Lower lobe of right lung (tissue), 2 donors: ENCODE measurements at regions not wholly inside any gene's neighbourhood (a gene's known extent, or its start where the extent isn't known, plus 50 kb on each side); places are given as distances from the start of the nearest gene placed in this dataset.
"Not testable (repeated sequence)": the region's sequence is repeated elsewhere in the genome, so short reads cannot be mapped to it uniquely, and the experiment has no call there.

ENCODE experiments used
- ATAC-seq, 2 donors: fragments of 200-7000 bp; cut with Tn5 transposase; one replicate each; pipeline ENCODE4 v1.9.1; 2020 to 2022; ENCODE audit warnings: mild to moderate bottlenecking in 2 of 2, moderate library complexity in 2 of 2
- DNase-seq: peaks from one replicate; pipeline ENCODE4 v3.0.0-alpha.2; 2020
- H3K27ac ChIP-seq: fragments of 200-600 bp; one replicate; pipeline ENCODE4 v1.8.0; 2022
- H3K27me3 ChIP-seq: fragments of 200-600 bp; one replicate; pipeline ENCODE4 v1.8.0; 2022; ENCODE audit warnings: low read depth
- H3K36me3 ChIP-seq: fragments of 200-600 bp; one replicate; pipeline ENCODE4 v1.8.0; 2022; ENCODE audit warnings: mild to moderate bottlenecking
- H3K4me1 ChIP-seq: fragments of 200-600 bp; one replicate; pipeline ENCODE4 v1.8.0; 2022
- H3K4me3 ChIP-seq: fragments of 200-600 bp; one replicate; pipeline ENCODE4 v1.8.0; 2022; ENCODE audit warnings: mild to moderate bottlenecking
- H3K9me3 ChIP-seq: fragments of 200-600 bp; one replicate; pipeline ENCODE4 v1.8.0; 2022
- CTCF ChIP-seq: fragments of 200-600 bp; IDR thresholded peaks from one replicate; pipeline ENCODE4 v1.8.0; 2022; ENCODE audit warnings: antibody characterized with exemption, mild to moderate bottlenecking
- intact Hi-C: fragments of 100-400 bp; cut with DNase I; formaldehyde crosslinking; loops from one replicate; pipeline ENCODE4 v1.11.0; 2022
- donor health status: DM: no; HTN: yes; CAD: no; lungs with severe emphysema.

DNA sequence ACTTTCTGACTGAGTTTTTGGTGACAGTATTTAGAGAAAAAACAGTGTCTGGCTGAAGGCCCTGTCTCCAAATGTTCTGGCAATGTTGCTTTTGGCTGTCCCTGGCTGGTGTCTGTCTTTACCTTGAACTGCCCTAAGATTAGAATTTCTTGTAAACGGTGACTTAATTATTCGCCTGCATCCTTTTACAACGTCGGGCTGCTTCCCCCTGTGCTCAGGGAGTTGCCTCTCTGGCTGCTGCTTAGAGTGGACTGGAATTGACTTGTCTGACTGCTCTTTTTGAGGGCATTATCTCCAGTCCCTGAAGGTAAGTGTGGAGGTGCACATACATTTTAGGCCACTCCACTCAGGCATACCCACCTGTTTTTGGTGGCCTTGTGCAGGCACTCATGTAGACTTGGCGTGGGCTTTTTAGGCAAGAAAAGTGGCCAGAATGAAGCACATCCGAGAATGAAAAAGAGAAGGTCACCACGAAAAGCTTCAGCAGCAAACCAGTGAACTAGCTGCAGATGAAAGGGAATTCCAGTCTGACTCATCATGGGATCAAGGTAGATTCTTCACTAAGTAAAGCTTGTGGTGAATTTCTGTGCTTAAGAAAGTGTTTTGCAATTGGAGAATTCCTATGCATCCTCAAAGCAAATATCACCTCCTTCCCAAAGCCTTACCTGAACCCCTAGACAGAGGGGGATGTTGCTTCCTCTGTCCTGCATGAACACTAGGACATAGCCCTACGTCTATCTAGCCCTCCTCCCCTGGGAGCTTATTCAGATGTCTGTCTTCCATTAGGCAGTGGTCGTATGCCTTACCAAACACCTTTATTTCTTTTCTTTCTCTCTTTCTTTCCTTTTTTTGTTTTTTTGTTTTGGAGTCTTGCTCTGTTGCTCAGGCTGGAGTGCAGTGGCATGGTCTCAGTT, 230.3 kb upstream of the TRIB2 start:
- no peak overlapping the region for H3K27ac ChIP-seq
- H3K4me1 ChIP-seq: peaks cover 17% of the 10 kb centered on the region
- no peak overlapping the region for H3K4me3 ChIP-seq
- H3K27me3 ChIP-seq: no peaks in the 10 kb centered on the region
- DNase-seq (no peak), ATAC-seq (no peak)
- no peaks in the 10 kb centered on the region for H3K9me3 ChIP-seq
- H3K36me3 ChIP-seq: no peaks in the 10 kb centered on the region
- intact Hi-C loops: no loop called here
- no peak for TF ChIP-seq CTCF

DNA sequence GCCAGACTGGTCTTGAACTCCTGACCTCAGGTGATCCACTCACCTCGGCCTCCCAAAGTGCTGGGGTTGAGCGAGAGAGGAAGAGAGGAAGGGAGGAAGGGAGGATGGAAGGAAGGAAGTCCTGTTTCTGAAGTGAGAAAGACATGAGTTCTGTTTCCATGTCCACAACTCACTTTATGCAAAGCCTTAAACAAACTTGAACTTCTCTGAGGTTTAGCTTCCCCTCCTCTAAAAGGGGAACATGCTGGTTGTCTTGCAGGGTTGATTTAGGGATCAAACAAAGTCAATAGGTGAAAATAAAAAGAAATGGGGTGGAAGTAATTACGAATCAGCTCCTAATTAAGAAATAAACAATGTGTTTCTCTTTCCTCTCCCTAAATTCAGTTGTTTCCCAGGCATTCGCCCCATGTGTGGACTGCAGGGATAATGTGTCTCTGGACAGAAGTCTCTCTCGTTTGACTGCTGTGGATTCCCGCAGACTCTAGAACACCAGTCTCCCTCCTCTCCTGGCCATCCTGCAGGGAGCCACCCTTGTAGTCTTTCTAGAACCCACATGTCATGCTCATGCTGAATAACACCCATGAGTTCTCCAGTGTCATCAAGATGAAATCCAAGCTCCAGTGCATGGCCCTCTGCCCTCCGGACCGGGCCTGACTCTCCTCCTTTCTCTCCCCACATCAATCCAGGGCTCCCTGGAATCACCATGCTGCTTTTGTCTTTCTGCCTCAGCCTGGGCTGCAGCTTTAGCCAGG, 229.3 kb upstream of the TRIB2 start:
- no peak for TF ChIP-seq CTCF
- no peaks in the 10 kb centered on the region for H3K36me3 ChIP-seq
- H3K27me3 ChIP-seq: no peaks in the 10 kb centered on the region
- peaks cover 17% of the 10 kb centered on the region for H3K4me1 ChIP-seq
- ATAC-seq (no peak), DNase-seq (no peak)
- intact Hi-C loops: no loop called here
- peak overlapping the region; percentile 18 for H3K27ac ChIP-seq
- no peaks in the 10 kb centered on the region for H3K9me3 ChIP-seq
- H3K4me3 ChIP-seq: no peak overlapping the region

DNA sequence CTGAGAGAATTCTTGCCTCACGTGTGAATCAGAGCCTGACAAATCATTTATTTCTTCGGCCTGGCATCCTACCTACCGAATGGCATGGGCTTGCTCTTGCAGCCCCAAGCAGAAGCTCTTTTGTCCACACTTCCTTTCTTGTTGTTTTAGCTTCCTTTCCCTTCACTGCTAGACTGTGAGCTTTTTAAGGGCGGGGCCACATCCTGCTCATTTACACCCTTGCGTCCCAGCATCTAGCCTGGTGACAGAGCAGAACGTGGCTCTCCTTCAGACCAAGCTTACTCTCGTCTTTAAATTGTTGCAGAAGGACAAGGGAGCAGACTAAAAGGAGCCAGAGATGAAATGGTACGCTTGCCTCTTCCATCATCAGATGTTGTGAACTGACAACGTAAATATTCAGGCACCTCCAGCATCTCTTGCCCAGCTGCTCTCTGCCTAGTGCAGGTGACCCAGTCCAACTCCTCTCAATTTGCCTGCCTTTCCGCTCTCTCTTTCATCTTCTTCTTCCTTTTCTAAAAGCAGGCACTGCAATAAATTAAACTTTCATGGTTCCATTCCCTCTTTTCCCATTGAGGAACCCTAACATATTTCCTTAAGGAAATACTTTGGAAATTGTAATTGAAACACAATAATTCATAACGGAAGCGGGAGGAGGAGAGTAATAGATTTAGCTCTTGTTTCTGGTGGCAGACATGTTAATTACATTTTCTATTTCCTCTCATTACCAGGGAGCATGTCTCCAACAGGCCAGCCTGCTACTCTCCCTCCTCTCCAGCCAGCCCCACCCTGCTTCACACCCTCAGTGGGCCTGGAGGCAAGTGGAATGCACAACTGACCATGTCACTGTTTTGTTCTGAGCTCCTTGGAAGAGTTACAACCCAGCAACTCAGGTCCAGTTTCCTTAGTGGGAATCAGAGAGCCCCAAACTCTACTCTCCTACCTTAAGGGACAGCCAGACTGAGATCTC, 228.1 kb upstream of the TRIB2 start:
- ATAC-seq: peak; percentile 32 to 34
- no peak for DNase-seq
- H3K9me3 ChIP-seq: no peaks in the 10 kb centered on the region
- H3K27me3 ChIP-seq: no peaks in the 10 kb centered on the region
- peaks cover 17% of the 10 kb centered on the region for H3K4me1 ChIP-seq
- H3K27ac ChIP-seq: no peak overlapping the region
- TF ChIP-seq CTCF: no peak
- H3K36me3 ChIP-seq: no peaks in the 10 kb centered on the region
- H3K4me3 ChIP-seq: no peak overlapping the region
- intact Hi-C loops: no loop called here

GRCh38 chr2:12490641-12491040, 226.1 kb upstream of the TRIB2 start:
- intact Hi-C loops: no loop called here
- H3K4me1 ChIP-seq: peaks cover 17% of the 10 kb centered on the region
- no peak overlapping the region for H3K4me3 ChIP-seq
- H3K36me3 ChIP-seq: no peaks in the 10 kb centered on the region
- H3K27ac ChIP-seq: no peak overlapping the region
- H3K9me3 ChIP-seq: no peaks in the 10 kb centered on the region
- no peak for ATAC-seq
- H3K27me3 ChIP-seq: no peaks in the 10 kb centered on the region
- DNase-seq: no peak
- TF ChIP-seq CTCF: no peak

DNA sequence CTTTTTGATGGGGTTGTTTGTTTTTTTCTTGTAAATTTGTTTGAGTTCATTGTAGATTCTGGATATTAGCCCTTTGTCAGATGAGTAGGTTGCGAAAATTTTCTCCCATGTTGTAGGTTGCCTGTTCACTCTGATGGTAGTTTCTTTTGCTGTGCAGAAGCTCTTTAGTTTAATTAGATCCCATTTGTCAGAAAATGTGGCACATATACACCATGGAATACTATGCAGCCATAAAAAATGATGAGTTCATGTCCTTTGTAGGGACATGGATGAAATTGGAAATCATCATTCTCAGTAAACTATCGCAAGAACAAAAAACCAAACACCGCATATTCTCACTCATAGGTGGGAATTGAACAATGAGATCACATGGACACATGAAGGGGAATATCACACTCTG, 224.4 kb upstream of the TRIB2 start:
- H3K27me3 ChIP-seq, H3K27ac ChIP-seq, ATAC-seq, intact Hi-C loops, H3K36me3 ChIP-seq, H3K9me3 ChIP-seq, H3K4me3 ChIP-seq, DNase-seq: not testable (repeated sequence)
- H3K4me1 ChIP-seq: peaks cover 17% of the 10 kb centered on the region
